Body of pancreas (tissue), 4 donors: ENCODE measurements at regions not wholly inside any gene's neighbourhood (a gene's known extent, or its start where the extent isn't known, plus 50 kb on each side); places are given as distances from the start of the nearest gene placed in this dataset.

Experiments
- ATAC-seq: fragments of 150-250 bp; one replicate; pipeline ENCODE4 v1.9.1; 2016
- DNase-seq, 4 donors: peaks; one replicate each; pipeline ENCODE4 v3.0.0-alpha.2; 2019
- H3K27ac ChIP-seq, 4 donors: fragments of 200-600 bp; sonication (generic); 1 replicate in 3 of 4; 2 replicates in 1 of 4; pipeline versions ENCODE4 v1.5.1 to v1.6.1; 2016 to 2019; ENCODE audit warnings: mild to moderate bottlenecking in 1 of 4, mixed read lengths in 1 of 4, moderate library complexity in 1 of 4
- H3K27me3 ChIP-seq, 2 donors: fragments of 200-600 bp; sonication (generic); one replicate each; pipeline ENCODE4 v1.6.0; 2016; ENCODE audit warnings: mild to moderate bottlenecking in 1 of 2
- H3K36me3 ChIP-seq, 2 donors: fragments of 200-600 bp; sonication (generic); replicated peaks in 1 of 2; 2 replicates each; pipeline ENCODE4 v1.5.1; 2016; ENCODE audit warnings: low read depth in 2 of 2; ENCODE audit not compliant: insufficient read depth in 1 of 2
- H3K4me1 ChIP-seq: fragments of 200-600 bp; sonication (generic); one replicate; pipeline ENCODE4 v1.6.0; 2016
- H3K4me3 ChIP-seq, 2 donors: fragments of 200-600 bp; sonication (generic); 1 replicate in 1 of 2; 2 replicates in 1 of 2; pipeline ENCODE4 v1.5.1; 2016 to 2019
- H3K9me3 ChIP-seq, 3 donors: fragments of 200-600 bp; sonication (generic); 1 replicate in 2 of 3; 2 replicates in 1 of 3; pipeline ENCODE4 v1.5.1; 2016
- POLR2A ChIP-seq, 3 donors: fragments of 450-650 bp; IDR thresholded peaks; one replicate each; pipeline ENCODE4 v1.6.1; 2016; ENCODE audit warnings: antibody characterized with exemption in 3 of 3, mild to moderate bottlenecking in 2 of 3
- WGBS, 2 donors: methylation state at CpG; one replicate each; pipeline ENCODE4 v1.1.5; 2017; 5-methylcytosine and 5-hydroxymethylcytosine counted together
- intact Hi-C: fragments of 100-400 bp; cut with DNase I; formaldehyde crosslinking; loops from one replicate; pipeline ENCODE4 v1.15.1; 2023
- TF ChIP-seq, protein P1 (sequence below), 7 experiments: fragments of 450-650 bp in 4 of 7; fragments of 200-600 bp in 3 of 7; sonication (generic) in 3 of 7; IDR thresholded peaks; one replicate each; pipeline ENCODE4 v1.5.1; 2016 to 2019; ENCODE audit warnings: antibody characterized with exemption in 7 of 7

DNA sequence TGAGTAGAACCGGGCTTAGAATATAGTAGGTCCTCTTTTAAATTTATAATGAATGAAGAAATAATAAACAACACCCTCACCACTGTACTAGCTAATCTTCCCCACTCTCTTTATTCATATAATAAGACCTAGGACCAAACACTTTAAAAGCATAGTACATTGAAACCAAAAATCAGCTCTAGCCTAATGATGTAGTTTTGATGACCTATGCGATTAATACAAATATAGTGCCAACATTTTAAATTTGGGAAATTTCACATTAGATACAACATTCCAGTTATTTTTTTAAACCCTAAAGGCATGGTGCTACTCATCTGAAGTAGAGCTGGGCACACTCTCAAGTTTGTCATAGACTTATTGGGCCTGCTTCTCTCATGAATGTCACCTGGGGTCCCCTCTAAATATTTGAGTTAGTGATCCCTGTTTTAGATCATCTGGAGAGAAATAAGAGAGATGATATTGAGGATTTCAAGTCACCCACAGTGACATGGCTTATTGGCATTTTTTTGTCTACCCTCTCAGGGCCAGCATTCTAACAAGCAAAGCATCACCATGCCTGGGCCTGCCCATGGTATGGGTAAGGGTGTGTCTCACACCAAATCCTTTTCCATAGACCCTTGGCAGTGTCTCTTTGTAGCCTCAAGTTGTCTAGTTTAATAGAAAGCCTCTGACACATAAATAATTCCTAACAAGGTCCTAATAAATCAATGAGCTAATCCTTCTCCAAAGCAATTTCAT is 319.8 kb downstream of the HIVEP2 start:
- intact Hi-C loops = no loop called here
- no peaks in the 10 kb centered on the region for H3K27me3 ChIP-seq
- H3K9me3 ChIP-seq = no peaks in the 10 kb centered on the region
- TF ChIP-seq POLR2A (IDR thresholded peaks at IDR 0.05) = no peak
- TF ChIP-seq, protein P1, sequence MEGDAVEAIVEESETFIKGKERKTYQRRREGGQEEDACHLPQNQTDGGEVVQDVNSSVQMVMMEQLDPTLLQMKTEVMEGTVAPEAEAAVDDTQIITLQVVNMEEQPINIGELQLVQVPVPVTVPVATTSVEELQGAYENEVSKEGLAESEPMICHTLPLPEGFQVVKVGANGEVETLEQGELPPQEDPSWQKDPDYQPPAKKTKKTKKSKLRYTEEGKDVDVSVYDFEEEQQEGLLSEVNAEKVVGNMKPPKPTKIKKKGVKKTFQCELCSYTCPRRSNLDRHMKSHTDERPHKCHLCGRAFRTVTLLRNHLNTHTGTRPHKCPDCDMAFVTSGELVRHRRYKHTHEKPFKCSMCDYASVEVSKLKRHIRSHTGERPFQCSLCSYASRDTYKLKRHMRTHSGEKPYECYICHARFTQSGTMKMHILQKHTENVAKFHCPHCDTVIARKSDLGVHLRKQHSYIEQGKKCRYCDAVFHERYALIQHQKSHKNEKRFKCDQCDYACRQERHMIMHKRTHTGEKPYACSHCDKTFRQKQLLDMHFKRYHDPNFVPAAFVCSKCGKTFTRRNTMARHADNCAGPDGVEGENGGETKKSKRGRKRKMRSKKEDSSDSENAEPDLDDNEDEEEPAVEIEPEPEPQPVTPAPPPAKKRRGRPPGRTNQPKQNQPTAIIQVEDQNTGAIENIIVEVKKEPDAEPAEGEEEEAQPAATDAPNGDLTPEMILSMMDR (IDR thresholded peaks at IDR 0.05) = no peak
- ATAC-seq (no peak), DNase-seq (no peak)
- no peak overlapping the region for H3K27ac ChIP-seq
- no peak overlapping the region for H3K4me3 ChIP-seq
- H3K36me3 ChIP-seq = no peaks in the 10 kb centered on the region
- 93 to 95% methylated on average over 2 of the region's 2 CpGs for WGBS, 2 donors
- peaks cover 4% of the 10 kb centered on the region for H3K4me1 ChIP-seq

DNA sequence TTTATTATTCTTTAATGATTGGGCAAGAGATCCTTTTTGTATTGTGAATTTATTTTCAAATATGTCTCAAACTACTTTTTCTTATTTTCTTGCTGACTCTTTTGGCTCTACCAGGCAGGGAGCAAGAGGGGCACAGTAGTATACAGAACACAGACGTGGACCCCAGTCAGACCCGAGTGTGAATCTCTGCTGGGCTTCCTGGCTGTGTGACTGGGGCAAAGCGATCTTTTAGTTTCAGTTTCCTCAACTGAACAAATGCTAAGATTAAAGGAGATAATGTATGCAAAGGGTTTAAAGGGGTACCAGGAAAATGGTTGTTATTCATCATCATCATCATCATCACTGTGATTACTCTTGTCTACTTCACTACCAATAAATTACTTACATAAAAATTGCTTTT is 317.5 kb downstream of the HIVEP2 start:
- no peak for TF ChIP-seq POLR2A (IDR thresholded peaks at IDR 0.05)
- TF ChIP-seq, protein P1 (IDR thresholded peaks at IDR 0.05) = no peak
- Histone ChIP-seq H3K4me1 (no peaks in the 10 kb centered on the region), H3K27ac (no peak overlapping the region), H3K4me3 (no peak overlapping the region), H3K9me3 (no peaks in the 10 kb centered on the region), H3K27me3 (no peaks in the 10 kb centered on the region), H3K36me3 (no peaks in the 10 kb centered on the region)
- no peak for ATAC-seq
- intact Hi-C loops = no loop called here
- WGBS, 2 donors = 71 to 82% methylated on average over 3 of the region's 3 CpGs
- no peak for DNase-seq

DNA sequence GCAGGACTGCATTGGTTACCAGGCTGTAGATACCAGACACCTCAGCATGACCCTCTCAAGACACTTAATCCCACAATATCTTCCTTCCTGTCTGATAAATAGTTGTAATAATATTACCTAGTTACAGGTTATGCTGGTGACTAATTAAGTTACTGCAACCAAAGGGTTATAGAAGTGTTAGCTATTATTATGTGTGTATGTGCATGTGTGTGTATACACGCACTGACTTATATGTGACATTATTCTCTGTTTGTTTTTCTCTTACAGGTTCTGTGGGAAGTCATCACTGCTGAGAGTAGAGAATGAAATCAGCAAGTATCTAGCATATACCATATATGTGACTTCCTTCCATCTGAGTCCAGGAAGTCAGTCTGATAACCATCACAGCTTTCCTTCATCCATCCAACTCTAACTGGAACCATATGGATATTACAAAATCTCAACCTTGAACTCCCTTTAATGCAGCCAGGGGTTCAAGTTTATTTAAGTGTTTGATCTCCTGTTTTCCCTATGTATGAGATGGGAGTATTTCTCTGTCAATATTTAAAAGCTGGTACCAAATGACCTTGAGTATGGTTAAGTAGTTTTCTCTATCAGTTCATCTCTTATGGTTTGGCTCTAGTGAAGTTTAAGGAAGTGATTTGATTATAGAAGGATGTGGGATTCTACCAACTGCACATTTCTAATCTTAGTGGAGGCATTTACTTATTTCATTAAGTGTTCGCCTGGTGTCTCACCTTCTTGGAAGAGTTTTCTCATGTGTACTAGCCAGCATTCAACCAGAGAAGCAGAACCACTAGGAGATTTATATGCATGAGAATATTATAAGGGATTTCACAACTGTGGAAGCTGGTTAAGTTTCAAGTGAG is 313.2 kb downstream of the HIVEP2 start:
- H3K9me3 ChIP-seq = no peaks in the 10 kb centered on the region
- no peak for DNase-seq
- 62% methylated on average over 2 of the region's 2 CpGs for whole genome bisulfite sequencing, 2 donors

DNA sequence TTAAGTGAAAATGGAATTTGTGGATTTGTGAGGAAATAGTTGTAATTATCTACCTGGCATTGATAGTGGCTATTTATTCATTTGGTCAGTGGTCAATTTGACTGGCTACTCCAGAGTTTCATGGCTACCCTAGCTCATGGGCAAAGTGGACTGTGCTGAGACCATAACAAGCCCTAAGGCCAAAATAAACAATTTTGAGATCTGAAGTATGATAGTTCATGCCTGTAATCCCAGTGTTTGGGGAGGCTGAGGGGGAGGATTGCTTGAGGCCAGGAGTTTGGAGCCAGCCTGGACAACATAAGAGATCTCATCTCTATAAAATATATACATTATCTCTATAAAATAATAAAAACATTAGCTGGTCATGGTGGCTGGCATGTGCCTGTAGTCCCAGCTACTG is 311.7 kb downstream of the HIVEP2 start:
- DNase-seq (no peak), ATAC-seq (no peak)
- Histone ChIP-seq H3K27me3 (no peaks in the 10 kb centered on the region), H3K36me3 (no peaks in the 10 kb centered on the region), H3K27ac (no peak overlapping the region), H3K4me3 (no peak overlapping the region), H3K9me3 (no peaks in the 10 kb centered on the region), H3K4me1 (no peaks in the 10 kb centered on the region)
- intact Hi-C loops = no loop called here
- no peak for TF ChIP-seq POLR2A (IDR thresholded peaks at IDR 0.05)
- TF ChIP-seq, protein P1 (IDR thresholded peaks at IDR 0.05) = no peak

More for the DNA sequence above, 313.2 kb downstream of the HIVEP2 start:
- no peaks in the 10 kb centered on the region for H3K36me3 ChIP-seq
- H3K27me3 ChIP-seq = no peaks in the 10 kb centered on the region
- no peak overlapping the region for H3K27ac ChIP-seq
- H3K4me3 ChIP-seq = no peak overlapping the region
- no peaks in the 10 kb centered on the region for H3K4me1 ChIP-seq
- intact Hi-C loops = no loop called here
- TF ChIP-seq POLR2A (IDR thresholded peaks at IDR 0.05) = no peak
- TF ChIP-seq, protein P1 (IDR thresholded peaks at IDR 0.05) = no peak
- no peak for ATAC-seq
